Embryonic facial prominence (tissue), 1 donor: ENCODE measurements at regions not wholly inside any gene's neighbourhood (a gene's known extent, or its start where the extent isn't known, plus 50 kb on each side); places are given as distances from the start of the nearest gene placed in this dataset.
"Not testable (repeated sequence)": the region's sequence is repeated elsewhere in the genome, so short reads cannot be mapped to it uniquely, and the experiment has no call there.

Source experiments
- DNase-seq: peaks from one replicate; pipeline ENCODE4 v3.0.0-alpha.2; 2016; ENCODE audit errors: extremely low spot score

DNA sequence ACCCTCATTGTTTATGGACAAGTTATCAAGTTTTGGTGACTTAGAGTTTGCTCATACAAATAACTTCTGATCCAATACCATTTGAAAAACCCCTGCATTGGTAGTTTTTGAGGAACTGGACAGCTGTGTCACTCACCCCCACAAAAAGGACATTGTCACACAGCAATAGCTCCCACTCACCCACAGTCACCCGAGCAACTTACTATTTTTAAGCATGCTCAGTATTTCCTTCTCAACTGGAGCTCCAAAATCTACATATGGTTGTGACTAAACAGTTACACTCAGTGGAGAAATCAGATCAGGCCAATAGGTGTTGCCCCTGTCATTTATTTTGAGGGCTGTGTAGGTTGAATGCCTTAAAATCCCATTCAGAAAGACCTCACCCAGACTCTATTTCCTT lies 165.2 kb upstream of the AUTS2 start:
- DNase-seq: no peak

- no peak for DNase-seq
Measured at GRCh38 chr7:69434398-69434815, 163.9 kb upstream of the AUTS2 start.

DNA sequence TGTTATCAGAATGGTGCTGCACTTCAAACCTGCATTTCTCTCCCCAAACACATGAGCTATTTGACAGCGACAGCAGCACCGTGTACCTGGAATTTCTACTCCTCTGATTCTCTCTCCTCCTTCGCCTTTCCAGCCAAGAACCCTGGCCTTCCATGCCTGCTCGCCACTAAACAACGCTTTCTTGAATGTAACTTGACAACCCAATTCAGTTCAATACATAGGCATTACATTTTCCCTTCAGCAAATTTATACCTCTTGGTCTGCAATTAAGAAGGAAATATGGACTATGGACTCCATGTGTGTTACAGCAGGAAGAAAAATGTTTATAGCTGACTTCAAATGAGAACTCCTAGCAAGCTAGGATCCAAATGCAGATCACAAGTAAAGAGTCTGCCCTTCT lies 162.6 kb upstream of the AUTS2 start:
- no peak for DNase-seq

DNA sequence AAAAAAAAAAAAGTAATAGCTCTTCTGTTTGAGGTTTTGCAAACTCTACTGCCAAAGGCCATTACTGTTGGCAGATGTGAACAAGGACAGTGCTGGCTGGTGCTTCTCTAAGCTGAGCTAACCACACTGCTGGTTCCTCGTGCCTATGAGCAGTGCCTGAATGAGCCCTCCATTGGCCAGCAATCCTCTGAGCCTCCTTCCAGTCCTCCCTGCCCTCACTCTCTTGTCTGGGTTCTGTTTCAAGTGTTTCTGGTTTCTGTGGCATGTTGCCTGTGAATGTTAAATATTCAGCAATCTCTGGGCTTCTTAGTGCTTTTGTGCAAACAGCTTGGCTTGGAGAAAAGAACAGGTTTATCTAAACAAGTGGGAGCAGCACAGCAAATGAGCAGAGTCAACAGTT lies 161.3 kb upstream of the AUTS2 start:
- no peak for DNase-seq

DNA sequence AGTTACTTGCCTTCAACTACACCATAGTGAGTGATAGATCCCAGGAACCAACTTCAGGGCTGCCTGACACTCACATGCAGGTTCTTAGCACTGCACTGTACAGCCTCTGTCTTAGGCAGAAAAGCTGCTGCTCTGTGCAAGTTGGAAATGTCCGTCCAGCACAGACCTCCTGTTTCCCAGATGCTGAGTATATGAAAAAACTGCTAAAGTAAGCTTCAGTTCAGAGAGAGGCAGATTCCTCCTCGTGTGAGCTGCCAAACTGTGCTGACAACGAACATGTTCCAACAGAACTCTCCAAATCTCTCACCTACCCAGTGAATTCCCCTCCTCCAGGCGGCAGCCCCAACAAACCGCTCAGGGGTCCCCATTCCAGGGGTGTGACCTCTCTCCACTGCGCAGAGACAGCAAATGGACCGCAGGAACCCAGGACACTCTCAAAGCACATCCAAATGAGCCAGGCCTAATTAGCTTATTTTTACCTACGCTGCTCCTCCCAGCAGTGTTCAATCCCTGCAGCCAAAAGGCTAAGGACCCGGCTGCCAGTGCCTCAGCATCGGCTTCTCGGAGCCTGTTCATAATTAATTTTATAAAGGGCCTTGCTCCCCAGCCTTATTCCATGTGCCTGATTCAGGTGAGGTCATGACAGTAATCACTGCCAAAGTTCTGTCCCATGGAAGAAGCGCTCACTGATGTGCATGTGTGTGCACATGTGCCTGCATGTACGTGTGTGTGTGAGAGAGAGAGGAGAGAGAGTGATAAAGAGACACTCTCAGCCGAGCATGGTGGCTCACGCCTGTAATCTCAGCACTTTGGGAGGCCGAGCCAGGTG lies 159.5 kb upstream of the AUTS2 start:
- no peak for DNase-seq

DNA sequence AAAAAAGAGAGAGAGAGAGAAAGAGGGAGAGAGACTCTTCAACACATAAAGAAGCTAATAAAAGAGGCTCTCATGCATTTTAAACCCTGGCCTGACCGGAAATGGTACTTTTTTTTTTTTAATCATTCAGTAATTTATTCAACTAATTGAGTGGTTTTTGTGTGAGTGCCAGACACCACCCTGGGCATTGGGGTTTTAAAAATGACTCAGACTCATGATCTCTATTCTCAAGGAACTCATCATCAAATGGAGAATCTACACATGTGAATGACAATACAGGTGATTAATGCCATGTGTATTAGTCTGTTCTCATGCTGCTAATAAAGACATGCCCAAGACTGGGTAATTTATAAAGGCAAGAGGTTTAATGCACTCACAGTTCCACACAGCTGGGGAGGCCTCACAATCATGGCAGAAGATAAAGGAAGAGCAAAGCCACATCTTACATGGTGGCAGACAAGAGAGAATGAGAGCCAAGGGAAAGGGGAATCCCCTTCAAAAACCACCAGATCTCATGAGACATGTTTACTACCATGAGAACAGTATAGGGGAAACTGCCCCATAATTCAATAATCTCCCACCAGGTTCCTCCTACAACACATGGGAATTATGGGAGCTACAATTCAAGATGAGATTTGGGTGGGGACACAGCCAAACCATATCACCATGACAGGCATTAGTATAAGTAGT lies 158.5 kb upstream of the AUTS2 start:
- DNase-seq: no peak

- no peak for DNase-seq
Measured at GRCh38 chr7:69440976-69441375, 157.3 kb upstream of the AUTS2 start.

- DNase-seq: no peak
Measured at GRCh38 chr7:69443136-69443535, 155.1 kb upstream of the AUTS2 start.

- no peak for DNase-seq
Measured at GRCh38 chr7:69445541-69445940, 152.7 kb upstream of the AUTS2 start.

DNA sequence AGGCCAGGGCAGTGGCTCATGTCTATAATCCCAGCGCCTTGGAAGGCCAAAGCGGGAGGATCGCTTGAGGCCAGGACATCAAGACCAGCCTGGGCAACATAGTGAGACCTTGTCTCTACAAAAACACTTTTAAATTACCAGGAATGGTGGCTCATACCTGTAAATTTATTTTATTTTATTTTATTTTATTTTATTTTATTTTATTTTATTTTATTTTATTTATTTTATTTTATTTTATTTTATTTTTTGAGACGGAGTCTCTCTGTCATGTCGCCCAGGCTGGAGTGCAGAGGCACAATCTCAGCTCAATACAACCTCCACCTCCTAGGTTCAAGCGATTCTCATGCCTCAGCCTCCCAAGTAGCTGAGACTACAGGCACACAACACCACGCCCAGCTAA lies 152.1 kb upstream of the AUTS2 start:
- not testable (repeated sequence) for DNase-seq

- no peak for DNase-seq
Measured at GRCh38 chr7:69448071-69448470, 150.2 kb upstream of the AUTS2 start.

DNA sequence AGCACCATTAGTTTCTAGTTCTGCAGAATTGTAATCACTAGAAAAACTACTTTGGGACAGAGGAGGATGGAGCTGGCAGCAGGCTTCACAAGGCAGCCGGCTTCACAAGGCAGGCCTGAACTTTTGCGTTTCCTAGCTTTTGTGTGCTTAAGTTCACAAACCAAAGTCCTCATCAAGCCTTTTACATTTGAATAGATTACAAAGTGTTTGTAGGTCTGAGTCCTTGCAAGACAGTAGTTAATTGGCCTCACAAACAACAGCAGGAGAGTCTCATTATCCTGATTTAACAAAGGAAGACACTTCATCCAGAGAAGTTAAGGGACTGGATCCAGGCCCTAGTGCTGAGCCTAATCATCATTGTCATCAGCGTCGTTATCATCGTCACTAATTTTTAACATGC lies 147.8 kb upstream of the AUTS2 start:
- no peak for DNase-seq

DNA sequence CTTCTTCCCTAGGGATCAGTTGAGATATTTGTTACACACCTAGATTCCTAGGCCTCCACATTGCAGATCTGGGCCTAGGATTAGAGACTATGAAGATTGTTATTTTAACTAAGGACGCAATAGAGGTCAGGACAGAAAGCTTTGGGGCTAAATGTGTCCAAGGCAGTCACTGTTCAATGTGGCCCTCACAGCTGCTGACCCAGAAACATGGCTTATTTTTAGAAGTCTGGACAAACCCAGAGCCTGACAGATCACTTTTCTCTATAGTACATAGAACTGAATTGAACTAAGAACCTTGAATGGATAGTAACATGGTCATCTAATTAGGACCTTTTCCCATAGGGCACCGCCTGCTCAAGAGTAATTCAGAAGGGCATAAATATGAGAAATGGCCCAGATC lies 146.6 kb upstream of the AUTS2 start:
- DNase-seq: no peak

DNA sequence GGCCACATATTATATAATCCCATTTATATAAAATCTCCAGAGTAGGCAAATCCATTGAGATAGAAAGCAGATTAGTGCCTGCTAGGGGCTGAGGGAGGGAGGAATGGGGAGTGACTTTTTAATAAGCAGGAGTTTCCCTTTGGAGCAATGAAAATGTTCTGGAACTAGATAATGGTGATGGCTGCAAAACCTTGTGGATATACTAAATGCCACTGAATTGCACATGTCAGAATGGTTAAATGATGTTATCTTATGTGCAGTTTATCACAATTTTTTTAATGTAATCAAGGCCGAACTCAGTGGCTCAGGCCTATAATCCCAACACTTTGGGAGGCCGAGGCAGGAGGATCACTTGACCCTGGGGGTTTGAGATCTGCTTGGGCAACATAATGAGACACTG lies 145.5 kb upstream of the AUTS2 start:
- no peak for DNase-seq

DNA sequence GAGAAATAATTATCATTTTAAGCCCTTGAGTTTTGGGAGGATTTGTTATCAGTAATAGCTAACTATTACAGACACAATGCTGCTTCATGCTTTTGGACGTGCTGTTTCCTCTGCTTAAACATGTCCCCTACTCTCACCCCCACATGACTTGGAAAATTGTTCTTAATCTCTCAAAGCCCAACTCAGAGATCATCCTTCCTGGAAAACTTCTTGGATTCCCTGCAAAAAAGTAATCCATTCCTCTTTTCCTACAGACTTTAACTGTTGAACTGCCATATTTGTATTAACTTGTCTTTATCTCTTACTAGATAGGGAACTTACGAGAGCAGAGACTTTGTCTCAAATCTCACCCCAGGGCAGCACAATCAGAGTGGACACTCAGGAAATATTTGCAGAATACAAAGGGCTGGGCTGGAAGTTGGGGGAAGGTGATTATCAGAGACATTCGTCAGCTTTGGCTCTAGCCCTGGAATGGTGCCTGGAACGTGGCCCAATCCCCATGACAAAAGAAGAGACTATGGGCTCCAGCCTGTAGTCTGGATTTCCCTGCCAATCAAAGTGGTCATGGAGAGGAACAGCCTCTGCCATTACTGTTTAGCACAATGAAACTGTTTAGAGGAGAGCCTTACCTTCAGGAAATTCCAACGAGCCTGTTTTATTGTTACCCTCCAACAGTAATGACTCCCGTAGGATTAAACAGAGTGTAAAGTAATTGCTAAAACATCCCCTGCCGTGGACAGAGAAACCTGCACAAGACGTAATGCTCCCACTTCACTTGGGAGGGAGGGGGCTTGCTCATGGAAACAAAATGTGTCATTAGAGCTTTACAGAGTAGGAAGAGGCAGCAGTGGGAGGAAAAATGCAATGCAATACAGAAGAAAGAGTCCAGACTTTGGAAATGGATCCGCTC lies 140.4 kb upstream of the AUTS2 start:
- peak; percentile 9 for DNase-seq

DNA sequence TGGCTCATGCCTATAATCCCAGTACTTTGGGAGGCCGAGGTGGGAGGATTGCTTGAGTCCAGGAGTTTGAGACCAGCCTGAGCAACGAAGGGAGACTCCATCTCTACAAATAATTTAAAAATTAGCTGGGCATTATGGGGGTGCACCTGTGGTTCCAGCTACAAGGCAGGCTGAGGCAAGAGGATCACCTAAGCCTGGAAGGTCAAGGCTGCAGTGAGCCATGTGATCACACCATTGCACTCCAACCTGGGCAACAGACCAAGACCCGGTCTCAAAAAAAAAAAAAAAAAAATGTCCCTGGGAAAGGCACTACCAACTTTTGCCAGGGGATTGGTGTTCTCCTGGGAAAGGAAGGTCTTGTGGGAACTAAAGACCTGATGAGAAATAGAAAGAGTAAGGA lies 134.2 kb upstream of the AUTS2 start:
- no peak for DNase-seq

DNA sequence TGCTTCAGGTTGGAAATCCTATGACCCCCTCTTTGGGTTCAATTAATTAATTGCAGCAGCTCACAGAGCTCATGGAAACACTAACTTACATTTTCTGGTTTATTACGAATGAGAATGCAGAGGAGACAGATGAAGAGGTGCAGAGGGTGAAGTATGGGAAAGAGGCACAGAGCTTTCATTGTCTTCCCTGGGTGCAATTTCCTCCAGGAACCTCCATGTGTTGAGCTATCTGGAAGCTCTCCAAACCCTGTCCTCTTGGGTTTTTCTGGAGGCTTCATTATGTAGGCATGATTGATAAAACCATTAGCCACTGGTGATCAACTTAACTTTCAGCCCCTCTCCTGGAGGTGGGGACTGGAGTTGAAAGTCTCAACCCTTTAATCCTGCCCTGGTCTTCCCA lies 133.0 kb upstream of the AUTS2 start:
- no peak for DNase-seq

- no peak for DNase-seq
Measured at GRCh38 chr7:69467826-69468225, 130.4 kb upstream of the AUTS2 start.

- no peak for DNase-seq
Measured at GRCh38 chr7:69476416-69476815, 121.9 kb upstream of the AUTS2 start.

- DNase-seq: no peak
Measured at GRCh38 chr7:69482676-69483075, 115.6 kb upstream of the AUTS2 start.

GRCh38 chr7:69489533-69489932 lies 108.7 kb upstream of the AUTS2 start:
- no peak for DNase-seq

DNA sequence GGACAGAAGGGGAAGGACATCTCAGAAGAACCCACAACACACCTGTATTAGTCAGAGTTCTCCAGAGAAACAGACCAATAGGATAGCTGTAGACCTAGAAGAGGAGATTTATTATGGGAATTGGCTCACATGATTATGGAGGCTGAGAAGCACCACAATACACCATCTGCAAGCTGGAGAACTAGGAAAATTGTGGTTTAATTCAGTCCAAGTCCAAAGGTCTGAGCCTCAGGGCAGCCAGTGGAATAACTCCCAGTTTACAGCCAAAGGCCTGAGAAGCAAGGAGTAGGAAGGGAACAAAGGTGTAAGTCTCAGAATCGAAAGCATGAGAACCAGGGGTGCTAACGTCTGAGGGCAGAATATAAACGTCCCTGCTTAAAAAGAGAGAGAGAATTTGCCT lies 99.6 kb upstream of the AUTS2 start:
- no peak for DNase-seq
